Liver (tissue), 3 donors: ENCODE measurements at regions not wholly inside any gene's neighbourhood (a gene's known extent, or its start where the extent isn't known, plus 50 kb on each side); places are given as distances from the start of the nearest gene placed in this dataset.

Experiments
- EGR1 ChIP-seq, 2 donors: IDR thresholded peaks; 2 replicates each; pipeline ENCODE4 v1.6.1; 2016 to 2018; ENCODE audit warnings: antibody characterized with exemption in 2 of 2, low read depth in 2 of 2
- HNF4A ChIP-seq, 2 donors: conservative IDR thresholded peaks; 2 replicates each; pipeline ENCODE4 v1.6.1; 2016; ENCODE audit warnings: antibody characterized with exemption in 2 of 2, mild to moderate bottlenecking in 2 of 2
- HNF4G ChIP-seq: IDR thresholded peaks from 2 replicates; pipeline ENCODE4 v1.6.1; 2016; ENCODE audit warnings: antibody characterized with exemption
- RAD21 ChIP-seq, 2 donors: IDR thresholded peaks; 2 replicates each; pipeline ENCODE4 v1.6.1; 2016; ENCODE audit warnings: antibody characterized with exemption in 2 of 2, mild to moderate bottlenecking in 2 of 2
- RXRA ChIP-seq, 2 donors: IDR thresholded peaks; 2 replicates each; pipeline ENCODE4 v1.6.1; 2017 to 2018; ENCODE audit warnings: antibody characterized with exemption in 2 of 2, mild to moderate bottlenecking in 1 of 2
- TAF1 ChIP-seq: conservative IDR thresholded peaks from 2 replicates; pipeline ENCODE4 v1.6.1; 2016; ENCODE audit warnings: antibody characterized with exemption, mild to moderate bottlenecking
- TF ChIP-seq, protein P1 (sequence below): fragments of 150-350 bp; IDR thresholded peaks from 2 replicates; pipeline ENCODE4 v1.5.1; 2017; ENCODE audit warnings: improper control_type of control experiment, low read depth, low read length; ENCODE audit not compliant: missing input control
- TF ChIP-seq, protein P2 (sequence below): IDR thresholded peaks from 2 replicates; pipeline ENCODE4 v1.6.1; 2016; ENCODE audit warnings: antibody characterized with exemption
- TF ChIP-seq, protein P3 (sequence below): IDR thresholded peaks from 2 replicates; pipeline ENCODE4 v1.6.1; 2016; ENCODE audit warnings: antibody characterized with exemption, mild to moderate bottlenecking
- TF ChIP-seq, protein P4 (sequence below): IDR thresholded peaks from 2 replicates; pipeline ENCODE4 v1.6.1; 2016; ENCODE audit warnings: antibody characterized with exemption
- TF ChIP-seq, protein P5 (sequence below): IDR thresholded peaks from 2 replicates; pipeline ENCODE4 v1.6.1; 2016; ENCODE audit warnings: antibody characterized with exemption
- donor health status: healthy.
- donor health status: healthy.

DNA sequence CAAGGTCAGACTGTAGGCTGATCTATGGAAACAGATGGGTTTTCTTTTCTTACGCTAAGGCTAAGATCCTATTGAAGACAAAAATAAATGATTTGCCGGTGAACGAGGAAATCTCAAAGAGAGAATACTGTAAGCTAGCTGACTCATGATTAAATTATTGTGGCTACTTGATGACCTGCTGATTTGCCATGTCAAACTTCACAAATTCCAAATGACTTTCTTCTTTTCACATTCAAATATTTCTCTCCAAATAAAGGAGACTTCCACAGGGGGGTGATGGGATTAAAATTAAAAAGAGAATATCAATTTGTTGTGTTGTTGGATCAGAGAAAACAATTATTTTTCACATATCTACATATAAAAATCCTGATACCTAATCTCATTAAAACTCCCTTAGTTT, 860.6 kb upstream of the ZWINT start:
- TF ChIP-seq, protein P1, sequence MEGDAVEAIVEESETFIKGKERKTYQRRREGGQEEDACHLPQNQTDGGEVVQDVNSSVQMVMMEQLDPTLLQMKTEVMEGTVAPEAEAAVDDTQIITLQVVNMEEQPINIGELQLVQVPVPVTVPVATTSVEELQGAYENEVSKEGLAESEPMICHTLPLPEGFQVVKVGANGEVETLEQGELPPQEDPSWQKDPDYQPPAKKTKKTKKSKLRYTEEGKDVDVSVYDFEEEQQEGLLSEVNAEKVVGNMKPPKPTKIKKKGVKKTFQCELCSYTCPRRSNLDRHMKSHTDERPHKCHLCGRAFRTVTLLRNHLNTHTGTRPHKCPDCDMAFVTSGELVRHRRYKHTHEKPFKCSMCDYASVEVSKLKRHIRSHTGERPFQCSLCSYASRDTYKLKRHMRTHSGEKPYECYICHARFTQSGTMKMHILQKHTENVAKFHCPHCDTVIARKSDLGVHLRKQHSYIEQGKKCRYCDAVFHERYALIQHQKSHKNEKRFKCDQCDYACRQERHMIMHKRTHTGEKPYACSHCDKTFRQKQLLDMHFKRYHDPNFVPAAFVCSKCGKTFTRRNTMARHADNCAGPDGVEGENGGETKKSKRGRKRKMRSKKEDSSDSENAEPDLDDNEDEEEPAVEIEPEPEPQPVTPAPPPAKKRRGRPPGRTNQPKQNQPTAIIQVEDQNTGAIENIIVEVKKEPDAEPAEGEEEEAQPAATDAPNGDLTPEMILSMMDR, result no peak
- TF ChIP-seq, protein P2, sequence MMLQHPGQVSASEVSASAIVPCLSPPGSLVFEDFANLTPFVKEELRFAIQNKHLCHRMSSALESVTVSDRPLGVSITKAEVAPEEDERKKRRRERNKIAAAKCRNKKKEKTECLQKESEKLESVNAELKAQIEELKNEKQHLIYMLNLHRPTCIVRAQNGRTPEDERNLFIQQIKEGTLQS, result no peak
- TF ChIP-seq EGR1 (IDR thresholded peaks at IDR 0.05; ENCODE audit: low read depth in 2 of 2) (no peak), RXRA (IDR thresholded peaks at IDR 0.05) (no peak), HNF4G (no peak), HNF4A (conservative IDR thresholded peaks at IDR 0.05) (no peak), TAF1 (no peak), RAD21 (IDR thresholded peaks at IDR 0.05) (no peak)
- TF ChIP-seq, protein P3, sequence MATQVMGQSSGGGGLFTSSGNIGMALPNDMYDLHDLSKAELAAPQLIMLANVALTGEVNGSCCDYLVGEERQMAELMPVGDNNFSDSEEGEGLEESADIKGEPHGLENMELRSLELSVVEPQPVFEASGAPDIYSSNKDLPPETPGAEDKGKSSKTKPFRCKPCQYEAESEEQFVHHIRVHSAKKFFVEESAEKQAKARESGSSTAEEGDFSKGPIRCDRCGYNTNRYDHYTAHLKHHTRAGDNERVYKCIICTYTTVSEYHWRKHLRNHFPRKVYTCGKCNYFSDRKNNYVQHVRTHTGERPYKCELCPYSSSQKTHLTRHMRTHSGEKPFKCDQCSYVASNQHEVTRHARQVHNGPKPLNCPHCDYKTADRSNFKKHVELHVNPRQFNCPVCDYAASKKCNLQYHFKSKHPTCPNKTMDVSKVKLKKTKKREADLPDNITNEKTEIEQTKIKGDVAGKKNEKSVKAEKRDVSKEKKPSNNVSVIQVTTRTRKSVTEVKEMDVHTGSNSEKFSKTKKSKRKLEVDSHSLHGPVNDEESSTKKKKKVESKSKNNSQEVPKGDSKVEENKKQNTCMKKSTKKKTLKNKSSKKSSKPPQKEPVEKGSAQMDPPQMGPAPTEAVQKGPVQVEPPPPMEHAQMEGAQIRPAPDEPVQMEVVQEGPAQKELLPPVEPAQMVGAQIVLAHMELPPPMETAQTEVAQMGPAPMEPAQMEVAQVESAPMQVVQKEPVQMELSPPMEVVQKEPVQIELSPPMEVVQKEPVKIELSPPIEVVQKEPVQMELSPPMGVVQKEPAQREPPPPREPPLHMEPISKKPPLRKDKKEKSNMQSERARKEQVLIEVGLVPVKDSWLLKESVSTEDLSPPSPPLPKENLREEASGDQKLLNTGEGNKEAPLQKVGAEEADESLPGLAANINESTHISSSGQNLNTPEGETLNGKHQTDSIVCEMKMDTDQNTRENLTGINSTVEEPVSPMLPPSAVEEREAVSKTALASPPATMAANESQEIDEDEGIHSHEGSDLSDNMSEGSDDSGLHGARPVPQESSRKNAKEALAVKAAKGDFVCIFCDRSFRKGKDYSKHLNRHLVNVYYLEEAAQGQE, result no peak
- TF ChIP-seq, protein P4, sequence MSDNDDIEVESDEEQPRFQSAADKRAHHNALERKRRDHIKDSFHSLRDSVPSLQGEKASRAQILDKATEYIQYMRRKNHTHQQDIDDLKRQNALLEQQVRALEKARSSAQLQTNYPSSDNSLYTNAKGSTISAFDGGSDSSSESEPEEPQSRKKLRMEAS, result no peak
- TF ChIP-seq, protein P5, sequence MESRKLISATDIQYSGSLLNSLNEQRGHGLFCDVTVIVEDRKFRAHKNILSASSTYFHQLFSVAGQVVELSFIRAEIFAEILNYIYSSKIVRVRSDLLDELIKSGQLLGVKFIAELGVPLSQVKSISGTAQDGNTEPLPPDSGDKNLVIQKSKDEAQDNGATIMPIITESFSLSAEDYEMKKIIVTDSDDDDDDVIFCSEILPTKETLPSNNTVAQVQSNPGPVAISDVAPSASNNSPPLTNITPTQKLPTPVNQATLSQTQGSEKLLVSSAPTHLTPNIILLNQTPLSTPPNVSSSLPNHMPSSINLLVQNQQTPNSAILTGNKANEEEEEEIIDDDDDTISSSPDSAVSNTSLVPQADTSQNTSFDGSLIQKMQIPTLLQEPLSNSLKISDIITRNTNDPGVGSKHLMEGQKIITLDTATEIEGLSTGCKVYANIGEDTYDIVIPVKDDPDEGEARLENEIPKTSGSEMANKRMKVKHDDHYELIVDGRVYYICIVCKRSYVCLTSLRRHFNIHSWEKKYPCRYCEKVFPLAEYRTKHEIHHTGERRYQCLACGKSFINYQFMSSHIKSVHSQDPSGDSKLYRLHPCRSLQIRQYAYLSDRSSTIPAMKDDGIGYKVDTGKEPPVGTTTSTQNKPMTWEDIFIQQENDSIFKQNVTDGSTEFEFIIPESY, result no peak
